ENCODE measurements at regions not wholly inside any gene's neighbourhood (a gene's known extent, or its start where the extent isn't known, plus 50 kb on each side); places are given as distances from the start of the nearest gene placed in this dataset.

GRCh38 chr4:38560768-38561558, 103.0 kb upstream of the KLF3 start:
- no peak for DNase-seq (ENCODE audit: low read depth)

GRCh38 chr4:38562751-38563198, 101.2 kb upstream of the KLF3 start:
- peak; percentile 18 for DNase-seq (ENCODE audit: low read depth)

- peak; percentile 38 for DNase-seq (ENCODE audit: low read depth)
These were observed 100.1 kb upstream of the KLF3 start for GRCh38 chr4:38563707-38564495.

- peak; percentile 53 for DNase-seq (ENCODE audit: low read depth)
These were observed 98.5 kb upstream of the KLF3 start for GRCh38 chr4:38565271-38566199.

GRCh38 chr4:38566806-38567398, 97.1 kb upstream of the KLF3 start:
- DNase-seq (ENCODE audit: low read depth): no peak

- peak; percentile 7 for DNase-seq (ENCODE audit: low read depth)
These were observed 96.5 kb upstream of the KLF3 start for GRCh38 chr4:38567457-38567856.

- DNase-seq (ENCODE audit: low read depth): no peak
These were observed 95.2 kb upstream of the KLF3 start for GRCh38 chr4:38568768-38569167.

GRCh38 chr4:38570647-38571276, 93.2 kb upstream of the KLF3 start:
- DNase-seq (ENCODE audit: low read depth): no peak

- DNase-seq (ENCODE audit: low read depth): no peak
These were observed 91.2 kb upstream of the KLF3 start for GRCh38 chr4:38572793-38573192.

GRCh38 chr4:38574559-38575333, 89.3 kb upstream of the KLF3 start:
- DNase-seq (ENCODE audit: low read depth): no peak

GRCh38 chr4:38576767-38577166, 87.2 kb upstream of the KLF3 start:
- no peak for DNase-seq (ENCODE audit: low read depth)

GRCh38 chr4:38577462-38577861, 86.5 kb upstream of the KLF3 start:
- no peak for DNase-seq (ENCODE audit: low read depth)

- DNase-seq (ENCODE audit: low read depth): no peak
These were observed 82.4 kb upstream of the KLF3 start for GRCh38 chr4:38581426-38582106.

- no peak for DNase-seq (ENCODE audit: low read depth)
These were observed 81.6 kb upstream of the KLF3 start for GRCh38 chr4:38582445-38582844.

- DNase-seq (ENCODE audit: low read depth): no peak
These were observed 81.0 kb upstream of the KLF3 start for GRCh38 chr4:38582889-38583470.

GRCh38 chr4:38585871-38586270, 78.1 kb upstream of the KLF3 start:
- no peak for DNase-seq (ENCODE audit: low read depth)

- no peak for DNase-seq (ENCODE audit: low read depth)
These were observed 76.9 kb upstream of the KLF3 start for GRCh38 chr4:38587106-38587505.

- no peak for DNase-seq (ENCODE audit: low read depth)
These were observed 74.0 kb upstream of the KLF3 start for GRCh38 chr4:38590046-38590445.

GRCh38 chr4:38591617-38592337, 72.2 kb upstream of the KLF3 start:
- no peak for DNase-seq (ENCODE audit: low read depth)
